Neural progenitor cell (in vitro differentiated cells): ENCODE measurements at regions not wholly inside any gene's neighbourhood (a gene's known extent, or its start where the extent isn't known, plus 50 kb on each side); places are given as distances from the start of the nearest gene placed in this dataset.

Experiments
- DNase-seq: peaks from one replicate; pipeline ENCODE4 v3.0.0-alpha.2; 2016; ENCODE audit warnings: low spot score
- H2AFZ ChIP-seq: fragments of 200-600 bp; sonication (generic); replicated peaks from 2 replicates; pipeline ENCODE4 v1.6.1; 2016; ENCODE audit warnings: antibody characterized with exemption
- H3F3A ChIP-seq: fragments of 200-600 bp; sonication (generic); 2 replicates; pipeline ENCODE4 v1.6.1; 2016; ENCODE audit warnings: antibody characterized with exemption, low read depth
- H3K27ac ChIP-seq: fragments of 200-600 bp; sonication (generic); 2 replicates; pipeline ENCODE4 v1.5.1; 2016; ENCODE audit warnings: mild to moderate bottlenecking
- H3K27me3 ChIP-seq: fragments of 200-600 bp; sonication (generic); 2 replicates; pipeline ENCODE4 v1.6.1; 2016; ENCODE audit warnings: mild to moderate bottlenecking, moderate library complexity
- H3K36me3 ChIP-seq: fragments of 200-600 bp; sonication (generic); 2 replicates; pipeline ENCODE4 v1.5.1; 2016
- H3K4me1 ChIP-seq: fragments of 200-600 bp; sonication (generic); 2 replicates; pipeline ENCODE4 v1.6.1; 2016; ENCODE audit warnings: mixed run types
- H3K4me2 ChIP-seq: fragments of 200-600 bp; sonication (generic); 2 replicates; pipeline ENCODE4 v1.6.1; 2016
- H3K4me3 ChIP-seq: fragments of 200-600 bp; sonication (generic); 2 replicates; pipeline ENCODE4 v1.5.1; 2016
- H3K79me2 ChIP-seq: fragments of 200-600 bp; sonication (generic); 2 replicates; pipeline ENCODE4 v1.6.1; 2016; ENCODE audit warnings: low read depth
- H3K9ac ChIP-seq: fragments of 200-600 bp; sonication (generic); 2 replicates; pipeline ENCODE4 v1.6.1; 2016
- H3K9me3 ChIP-seq: fragments of 200-600 bp; sonication (generic); 2 replicates; pipeline ENCODE4 v1.5.1; 2016; ENCODE audit warnings: low read depth
- H4K20me1 ChIP-seq: fragments of 200-600 bp; sonication (generic); 2 replicates; pipeline ENCODE4 v1.6.1; 2016; ENCODE audit warnings: low read depth
- H3K27ac Mint-ChIP-seq: 3 replicates; pipeline ENCODE4 v1.8.0; 2021; ENCODE audit warnings: mixed read lengths
- H3K27me3 Mint-ChIP-seq: 2 replicates; pipeline ENCODE4 v1.8.0; 2022; ENCODE audit warnings: low read depth, mild to moderate bottlenecking, inconsistent platforms, moderate library complexity, mixed read lengths; ENCODE audit not compliant: insufficient read depth
- H3K36me3 Mint-ChIP-seq: 3 replicates; pipeline ENCODE4 v1.8.0; 2021; ENCODE audit warnings: mixed read lengths
- H3K4me1 Mint-ChIP-seq: 3 replicates; pipeline ENCODE4 v1.8.0; 2021; ENCODE audit warnings: mixed read lengths
- H3K4me3 Mint-ChIP-seq: 3 replicates; pipeline ENCODE4 v1.8.0; 2021; ENCODE audit warnings: mild to moderate bottlenecking, moderate library complexity, mixed read lengths
- H3K9me3 Mint-ChIP-seq: 3 replicates; pipeline ENCODE4 v1.8.0; 2020; ENCODE audit warnings: mixed read lengths
- CTCF ChIP-seq: fragments of 200-600 bp; sonication (generic); IDR thresholded peaks from 2 replicates; pipeline ENCODE4 v1.5.1; 2017; ENCODE audit warnings: antibody characterized with exemption, mild to moderate bottlenecking
- EZH2 ChIP-seq: fragments of 200-600 bp; sonication (generic); IDR thresholded peaks from 2 replicates; pipeline ENCODE4 v1.6.1; 2017; ENCODE audit warnings: antibody characterized with exemption, mild to moderate bottlenecking, moderate library complexity
- EZH2phosphoT487 ChIP-seq: fragments of 200-600 bp; sonication (generic); IDR thresholded peaks from 2 replicates; pipeline ENCODE4 v1.6.1; 2017; ENCODE audit warnings: antibody characterized with exemption

GRCh38 chr4:149140841-149141240, 674.8 kb downstream of the IQCM start:
- no peak for DNase-seq
- no peaks in the 10 kb centered on the region for H3K36me3 Mint-ChIP-seq
- H3K4me2 ChIP-seq = no peak overlapping the region
- H3K36me3 ChIP-seq = no peaks in the 10 kb centered on the region
- no peak overlapping the region for H3K27ac Mint-ChIP-seq
- H3K27me3 ChIP-seq = no peaks in the 10 kb centered on the region
- TF ChIP-seq CTCF (no peak), EZH2 (no peak), EZH2phosphoT487 (no peak)
- H2AFZ ChIP-seq = no peak overlapping the region
- no peaks in the 10 kb centered on the region for H3K9me3 Mint-ChIP-seq
- no peak overlapping the region for H3K9ac ChIP-seq
- H3K79me2 ChIP-seq = no peaks in the 10 kb centered on the region
- peaks cover 10% of the 10 kb centered on the region for H3K4me1 ChIP-seq
- peaks cover 2% of the 10 kb centered on the region for H3K4me1 Mint-ChIP-seq
- H4K20me1 ChIP-seq = no peaks in the 10 kb centered on the region
- no peak overlapping the region for H3K4me3 Mint-ChIP-seq
- H3K4me3 ChIP-seq = no peak overlapping the region
- H3K27ac ChIP-seq = no peak overlapping the region
- H3F3A ChIP-seq = no peaks in the 10 kb centered on the region
- H3K27me3 Mint-ChIP-seq = peaks cover 3% of the 10 kb centered on the region
- no peaks in the 10 kb centered on the region for H3K9me3 ChIP-seq

GRCh38 chr4:149136951-149137620, 678.6 kb downstream of the IQCM start:
- no peak overlapping the region for H2AFZ ChIP-seq
- TF ChIP-seq EZH2phosphoT487 (no peak), CTCF (no peak), EZH2 (no peak)
- H3K9me3 Mint-ChIP-seq = no peaks in the 10 kb centered on the region
- H3K36me3 ChIP-seq = no peaks in the 10 kb centered on the region
- H3K4me1 Mint-ChIP-seq = peaks cover 2% of the 10 kb centered on the region
- H3K36me3 Mint-ChIP-seq = no peaks in the 10 kb centered on the region
- no peak overlapping the region for H3K4me2 ChIP-seq
- H3K9ac ChIP-seq = no peak overlapping the region
- no peaks in the 10 kb centered on the region for H3K27me3 ChIP-seq
- H3K9me3 ChIP-seq = no peaks in the 10 kb centered on the region
- H3F3A ChIP-seq = no peaks in the 10 kb centered on the region
- H3K27ac ChIP-seq = no peak overlapping the region
- no peak overlapping the region for H3K27ac Mint-ChIP-seq
- no peaks in the 10 kb centered on the region for H3K79me2 ChIP-seq
- no peak for DNase-seq
- H3K4me1 ChIP-seq = peaks cover 10% of the 10 kb centered on the region
- no peak overlapping the region for H3K4me3 Mint-ChIP-seq
- no peak overlapping the region for H3K4me3 ChIP-seq
- no peaks in the 10 kb centered on the region for H4K20me1 ChIP-seq
- H3K27me3 Mint-ChIP-seq = peaks cover 2% of the 10 kb centered on the region

- DNase-seq = no peak
- Mint-ChIP-seq H3K4me3 (no peak overlapping the region), H3K4me1 (peaks cover 2% of the 10 kb centered on the region), H3K27ac (no peak overlapping the region), H3K36me3 (no peaks in the 10 kb centered on the region), H3K9me3 (no peaks in the 10 kb centered on the region), H3K27me3 (peaks cover 2% of the 10 kb centered on the region)
- Histone ChIP-seq H3K9me3 (no peaks in the 10 kb centered on the region), H3K4me1 (peaks cover 6% of the 10 kb centered on the region), H3F3A (no peaks in the 10 kb centered on the region), H4K20me1 (no peaks in the 10 kb centered on the region), H3K36me3 (no peaks in the 10 kb centered on the region), H3K27ac (no peak overlapping the region), H3K4me3 (no peak overlapping the region), H3K27me3 (no peaks in the 10 kb centered on the region), H2AFZ (no peak overlapping the region), H3K9ac (no peak overlapping the region), H3K4me2 (no peak overlapping the region), H3K79me2 (no peaks in the 10 kb centered on the region)
- no peak for TF ChIP-seq CTCF
- TF ChIP-seq EZH2 = no peak
- no peak for TF ChIP-seq EZH2phosphoT487
Observed at GRCh38 chr4:149135062-149135461, 680.6 kb downstream of the IQCM start.
